Activated CD8-positive, alpha-beta T cell treated with anti-CD3 and anti-CD28 coated beads for 36 hours (primary cell): ENCODE measurements at regions not wholly inside any gene's neighbourhood (a gene's known extent, or its start where the extent isn't known, plus 50 kb on each side); places are given as distances from the start of the nearest gene placed in this dataset.

Source experiments
- ATAC-seq: fragments of 200-7000 bp; cut with Tn5 transposase; one replicate; pipeline ENCODE4 v1.10.0; 2021; ENCODE audit warnings: mild to moderate bottlenecking, moderate library complexity
- CTCF ChIA-PET: fragments of 350-600 bp; sonication (Branson Sonifier 250); formaldehyde crosslinking; loops from one replicate; lab custom pipeline; 2021; ENCODE audit warnings: antibody characterized with exemption; lab: Charles Lee
- POLR2A ChIA-PET: fragments of 350-600 bp; sonication (Branson Sonifier 250); formaldehyde crosslinking; loops from one replicate; lab custom pipeline; 2021; ENCODE audit warnings: antibody characterized with exemption; lab: Charles Lee
- DNase-seq: peaks from one replicate; pipeline ENCODE4 v3.0.0-alpha.2; 2020
- H3K27ac Mint-ChIP-seq: one replicate; pipeline ENCODE4 v1.8.0; 2021; ENCODE audit warnings: mild to moderate bottlenecking, mixed read lengths
- H3K27me3 Mint-ChIP-seq: one replicate; pipeline ENCODE4 v1.8.0; 2021; ENCODE audit warnings: mixed read lengths
- H3K36me3 Mint-ChIP-seq: one replicate; pipeline ENCODE4 v1.8.0; 2021; ENCODE audit warnings: low read depth, mixed read lengths
- H3K4me1 Mint-ChIP-seq: one replicate; pipeline ENCODE4 v1.8.0; 2021; ENCODE audit warnings: low read depth, mixed read lengths
- H3K4me3 Mint-ChIP-seq: one replicate; pipeline ENCODE4 v1.8.0; 2021; ENCODE audit warnings: mild to moderate bottlenecking, moderate library complexity, mixed read lengths
- H3K9me3 Mint-ChIP-seq: one replicate; pipeline ENCODE4 v1.8.0; 2021; ENCODE audit warnings: mixed read lengths
- intact Hi-C: fragments of 100-400 bp; cut with micrococcal nuclease; formaldehyde crosslinking; loops from one replicate; pipeline ENCODE4 v1.10.0; 2022
- TF ChIP-seq, protein P1 (sequence below): fragments of 200-600 bp; IDR thresholded peaks from one replicate; pipeline ENCODE4 v1.8.0; 2022; ENCODE audit warnings: antibody characterized with exemption, mild to moderate bottlenecking

DNA sequence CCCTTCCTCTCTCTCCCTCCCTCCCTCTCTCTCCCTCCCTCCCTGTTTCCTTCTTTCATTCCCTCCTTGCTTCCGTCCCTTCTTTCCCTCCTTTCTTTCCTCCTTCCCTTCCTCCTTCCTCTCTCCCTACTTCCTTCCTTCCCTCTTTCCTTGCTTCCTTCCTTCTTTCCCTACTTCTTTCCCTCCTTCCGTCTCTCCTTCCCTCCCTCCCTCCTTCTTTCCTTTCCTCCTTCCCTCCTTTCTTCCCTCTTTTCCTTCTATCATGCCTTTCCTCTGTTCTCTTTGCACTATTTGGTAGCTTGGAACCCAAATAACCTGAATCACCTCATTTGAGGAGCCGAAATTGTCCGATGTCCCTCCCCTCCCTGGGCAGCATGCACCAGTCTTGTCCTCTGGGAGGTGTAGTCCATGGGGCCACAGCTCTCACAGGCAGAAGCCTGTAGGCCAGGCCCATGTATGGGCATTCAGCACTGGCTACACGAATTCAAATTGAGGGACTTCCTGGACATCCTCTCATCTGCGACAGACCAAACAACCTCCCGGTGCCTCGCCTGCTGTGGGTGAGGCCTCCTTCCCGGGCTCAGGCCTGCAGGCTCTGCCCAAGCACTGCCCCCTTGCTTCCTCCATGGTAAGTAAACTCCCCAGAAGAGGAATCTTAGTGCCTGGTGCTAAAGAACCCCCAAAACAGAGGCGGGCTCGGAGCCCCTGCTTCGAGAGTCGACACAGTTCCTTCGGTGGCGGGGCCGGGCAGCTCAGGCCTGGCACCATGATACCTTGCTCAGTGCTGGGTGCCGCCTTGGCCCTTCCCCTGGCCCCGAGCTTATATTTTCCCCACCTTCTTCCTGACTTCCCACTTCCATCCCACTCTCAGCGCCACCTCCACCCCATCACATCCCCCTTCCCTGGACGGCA lies 454.1 kb upstream of the CADM1 start:
- no peak overlapping the region for H3K4me3 Mint-ChIP-seq
- no peaks in the 10 kb centered on the region for H3K36me3 Mint-ChIP-seq
- no peaks in the 10 kb centered on the region for H3K9me3 Mint-ChIP-seq
- ATAC-seq: no peak
- H3K27ac Mint-ChIP-seq: no peak overlapping the region
- intact Hi-C loops: no loop called here
- TF ChIP-seq, protein P1, sequence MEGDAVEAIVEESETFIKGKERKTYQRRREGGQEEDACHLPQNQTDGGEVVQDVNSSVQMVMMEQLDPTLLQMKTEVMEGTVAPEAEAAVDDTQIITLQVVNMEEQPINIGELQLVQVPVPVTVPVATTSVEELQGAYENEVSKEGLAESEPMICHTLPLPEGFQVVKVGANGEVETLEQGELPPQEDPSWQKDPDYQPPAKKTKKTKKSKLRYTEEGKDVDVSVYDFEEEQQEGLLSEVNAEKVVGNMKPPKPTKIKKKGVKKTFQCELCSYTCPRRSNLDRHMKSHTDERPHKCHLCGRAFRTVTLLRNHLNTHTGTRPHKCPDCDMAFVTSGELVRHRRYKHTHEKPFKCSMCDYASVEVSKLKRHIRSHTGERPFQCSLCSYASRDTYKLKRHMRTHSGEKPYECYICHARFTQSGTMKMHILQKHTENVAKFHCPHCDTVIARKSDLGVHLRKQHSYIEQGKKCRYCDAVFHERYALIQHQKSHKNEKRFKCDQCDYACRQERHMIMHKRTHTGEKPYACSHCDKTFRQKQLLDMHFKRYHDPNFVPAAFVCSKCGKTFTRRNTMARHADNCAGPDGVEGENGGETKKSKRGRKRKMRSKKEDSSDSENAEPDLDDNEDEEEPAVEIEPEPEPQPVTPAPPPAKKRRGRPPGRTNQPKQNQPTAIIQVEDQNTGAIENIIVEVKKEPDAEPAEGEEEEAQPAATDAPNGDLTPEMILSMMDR: no peak
- H3K27me3 Mint-ChIP-seq: no peaks in the 10 kb centered on the region
- ChIA-PET CTCF (no interaction called here), POLR2A (no interaction called here)
- no peak for DNase-seq
- no peaks in the 10 kb centered on the region for H3K4me1 Mint-ChIP-seq

DNA sequence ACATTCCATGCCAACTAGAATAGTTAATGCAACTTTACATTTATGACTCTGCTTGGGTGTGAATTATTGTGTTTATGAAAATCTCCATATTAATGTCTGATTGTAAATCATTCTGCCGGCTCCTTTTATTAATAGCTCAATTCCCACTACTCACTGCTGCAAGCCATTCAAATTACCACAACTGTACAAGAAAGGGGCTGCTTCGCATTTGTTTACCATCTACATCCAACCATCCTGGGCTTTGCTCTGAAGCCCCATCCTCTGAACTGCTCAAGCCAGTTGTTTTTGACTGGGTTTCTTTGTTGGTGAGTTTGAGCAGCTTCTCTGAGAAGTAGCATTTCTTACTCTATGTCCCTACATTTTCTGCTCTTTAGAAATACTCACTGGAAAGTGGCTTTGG lies 451.6 kb upstream of the CADM1 start:
- ChIA-PET POLR2A (no interaction called here), CTCF (no interaction called here)
- no peaks in the 10 kb centered on the region for H3K4me1 Mint-ChIP-seq
- no peak overlapping the region for H3K4me3 Mint-ChIP-seq
- intact Hi-C loops: no loop called here
- H3K36me3 Mint-ChIP-seq: no peaks in the 10 kb centered on the region
- H3K9me3 Mint-ChIP-seq: peaks cover 9% of the 10 kb centered on the region
- no peak overlapping the region for H3K27ac Mint-ChIP-seq
- TF ChIP-seq, protein P1: no peak
- H3K27me3 Mint-ChIP-seq: no peaks in the 10 kb centered on the region
- no peak for DNase-seq
- no peak for ATAC-seq

DNA sequence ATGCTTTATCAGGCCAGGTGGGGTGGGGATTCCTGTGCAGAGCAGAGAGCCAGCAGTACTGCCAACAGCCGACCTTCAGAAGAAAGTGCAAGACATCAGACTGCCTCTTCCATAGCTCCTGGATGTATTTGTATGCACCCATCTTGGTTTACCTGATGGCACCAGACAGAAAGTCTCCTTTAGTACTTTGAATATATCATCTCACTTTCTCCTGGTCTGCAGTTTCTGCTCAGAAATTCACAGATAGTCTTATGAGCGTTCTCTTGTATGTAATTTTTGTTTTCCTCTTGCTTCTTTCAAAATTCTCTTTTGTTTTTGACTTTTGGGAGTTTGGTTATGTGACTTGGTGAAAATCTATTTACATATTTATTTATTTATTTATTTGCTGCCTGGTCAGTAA lies 446.4 kb upstream of the CADM1 start:
- H3K27me3 Mint-ChIP-seq: no peaks in the 10 kb centered on the region
- H3K4me1 Mint-ChIP-seq: no peaks in the 10 kb centered on the region
- intact Hi-C loops: no loop called here

DNA sequence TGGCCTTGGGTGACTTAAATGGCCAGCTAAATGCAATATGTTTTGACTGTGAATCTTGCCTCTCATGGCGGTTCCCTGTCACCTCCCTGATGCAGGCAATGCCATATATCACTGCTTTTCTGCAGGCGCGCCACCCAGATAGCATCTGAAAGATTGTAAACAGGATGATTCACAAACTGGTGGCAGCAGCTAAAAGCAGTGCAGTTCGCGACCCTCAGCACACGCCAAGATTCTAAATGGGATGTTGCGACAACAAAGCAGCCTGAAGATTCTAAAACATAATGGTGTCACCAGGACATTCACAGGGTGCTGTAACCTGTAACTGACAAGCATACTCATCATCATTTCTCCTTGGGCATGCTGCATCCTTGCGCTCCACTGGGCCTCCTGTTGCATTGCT lies 440.4 kb upstream of the CADM1 start:
- Mint-ChIP-seq H3K4me1 (no peaks in the 10 kb centered on the region), H3K36me3 (no peaks in the 10 kb centered on the region), H3K4me3 (no peak overlapping the region), H3K27me3 (no peaks in the 10 kb centered on the region), H3K27ac (no peak overlapping the region), H3K9me3 (peaks cover 9% of the 10 kb centered on the region)
- ChIA-PET POLR2A (no interaction called here), CTCF (no interaction called here)
- DNase-seq (no peak), ATAC-seq (no peak)
- intact Hi-C loops: no loop called here
- TF ChIP-seq, protein P1: no peak

More for the DNA sequence above, 446.4 kb upstream of the CADM1 start:
- Mint-ChIP-seq H3K36me3 (no peaks in the 10 kb centered on the region), H3K4me3 (no peak overlapping the region), H3K9me3 (peaks cover 20% of the 10 kb centered on the region), H3K27ac (no peak overlapping the region)
- TF ChIP-seq, protein P1: no peak
- ChIA-PET CTCF (no interaction called here), POLR2A (interaction anchor here (0.6 kb wide), 1 partner anchor 47 kb away, joined by 3 read pairs; no protein-coding TSS in a partner anchor)
- no peak for ATAC-seq
- DNase-seq: no peak

DNA sequence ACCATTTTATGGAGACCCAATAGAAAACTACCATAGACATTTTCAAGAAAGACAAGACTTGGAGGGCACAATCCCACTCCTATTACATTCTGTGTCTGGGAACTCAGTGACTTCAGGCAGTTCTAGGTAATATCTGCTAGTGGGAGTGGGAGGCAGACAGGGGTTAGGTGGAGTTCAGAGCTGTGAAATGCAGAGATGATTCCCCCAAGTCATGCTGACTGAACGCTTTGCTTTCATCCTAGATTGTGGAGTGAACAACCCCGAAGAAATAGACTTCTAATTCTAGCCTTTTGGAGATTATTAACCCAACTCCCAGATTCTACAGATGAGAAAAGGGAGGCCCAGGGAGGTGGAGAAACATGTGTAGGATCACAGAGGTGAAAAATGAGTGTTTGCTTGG lies 437.8 kb upstream of the CADM1 start:
- no peaks in the 10 kb centered on the region for H3K4me1 Mint-ChIP-seq
- intact Hi-C loops: no loop called here
- no peak overlapping the region for H3K27ac Mint-ChIP-seq
- TF ChIP-seq, protein P1: no peak
- no peak for DNase-seq
- H3K36me3 Mint-ChIP-seq: no peaks in the 10 kb centered on the region
- no peaks in the 10 kb centered on the region for H3K27me3 Mint-ChIP-seq
- no peak overlapping the region for H3K4me3 Mint-ChIP-seq
- no peak for ATAC-seq
- H3K9me3 Mint-ChIP-seq: no peaks in the 10 kb centered on the region
- POLR2A ChIA-PET: no interaction called here
- CTCF ChIA-PET: no interaction called here
